HG02973 (cell line): ENCODE measurements at regions not wholly inside any gene's neighbourhood (a gene's known extent, or its start where the extent isn't known, plus 50 kb on each side); places are given as distances from the start of the nearest gene placed in this dataset.

Experiments used
- ATAC-seq: cut with Tn5 transposase; IDR thresholded peaks from one replicate; pipeline ENCODE4 v1.9.1; 2021; ENCODE audit warnings: moderate library complexity; ENCODE audit not compliant: unreplicated experiment

DNA sequence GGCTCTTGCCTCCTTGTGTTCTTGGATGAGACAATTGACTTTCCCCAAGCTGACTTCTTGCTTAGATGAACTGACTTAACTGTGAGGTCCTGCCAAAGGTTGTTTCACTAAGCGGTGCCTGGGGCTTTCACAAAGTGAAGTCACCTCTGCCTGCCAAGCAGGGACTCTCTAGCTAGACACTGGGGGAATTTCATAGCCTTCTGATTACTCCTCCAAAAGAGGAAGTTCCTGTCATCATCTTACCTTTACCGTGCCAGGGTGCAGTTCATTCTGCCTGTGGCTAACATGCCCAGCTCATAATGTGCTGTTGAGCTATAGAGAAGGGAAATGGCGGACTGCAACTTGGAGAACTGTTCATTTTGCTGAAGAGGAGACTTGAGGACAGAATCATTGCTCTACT is 472.0 kb upstream of the WWC1 start:
- ATAC-seq, result peak; percentile 96

DNA sequence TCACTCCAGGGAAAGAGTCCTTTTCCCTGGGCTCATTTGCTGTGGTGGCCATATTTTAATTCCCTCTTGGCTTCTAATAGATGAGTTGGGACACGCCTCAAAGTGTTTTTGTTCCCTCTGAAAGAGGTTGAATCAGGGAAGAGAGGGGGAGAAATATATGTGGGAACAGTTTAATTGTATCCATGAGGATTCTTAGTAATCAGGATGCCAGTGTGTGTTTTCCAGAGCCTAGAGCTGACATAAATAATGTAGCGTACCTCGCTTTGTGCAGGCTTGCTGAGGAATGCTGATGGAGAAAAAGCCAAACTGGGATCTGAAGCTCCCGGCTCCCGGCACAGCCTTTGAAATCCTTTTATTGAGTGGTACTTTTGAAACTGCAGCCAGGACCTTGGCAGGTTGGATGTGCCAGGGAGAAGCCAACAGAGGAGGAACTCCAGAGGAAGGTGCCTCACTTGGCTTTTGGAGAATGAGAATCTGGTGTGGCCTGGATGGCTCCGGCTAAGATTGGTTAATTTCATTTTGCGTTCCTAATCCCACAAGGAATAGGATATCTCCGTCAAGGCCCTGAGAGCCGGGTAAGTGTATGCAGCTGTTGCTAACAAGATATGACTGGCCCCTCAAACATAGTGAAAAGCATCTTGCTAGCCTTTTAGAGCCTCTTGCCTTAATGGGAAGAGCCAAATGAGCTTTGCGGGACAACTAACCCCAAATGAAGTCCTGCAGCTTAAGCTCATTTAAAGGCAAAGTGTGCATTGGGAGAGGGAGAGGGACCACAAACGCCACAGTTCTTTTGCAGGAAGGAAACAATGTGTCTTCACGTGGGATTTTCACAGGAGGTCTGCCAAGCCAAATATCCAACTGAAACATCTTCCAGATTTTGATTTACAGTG is 471.1 kb upstream of the WWC1 start:
- no peak for ATAC-seq

DNA sequence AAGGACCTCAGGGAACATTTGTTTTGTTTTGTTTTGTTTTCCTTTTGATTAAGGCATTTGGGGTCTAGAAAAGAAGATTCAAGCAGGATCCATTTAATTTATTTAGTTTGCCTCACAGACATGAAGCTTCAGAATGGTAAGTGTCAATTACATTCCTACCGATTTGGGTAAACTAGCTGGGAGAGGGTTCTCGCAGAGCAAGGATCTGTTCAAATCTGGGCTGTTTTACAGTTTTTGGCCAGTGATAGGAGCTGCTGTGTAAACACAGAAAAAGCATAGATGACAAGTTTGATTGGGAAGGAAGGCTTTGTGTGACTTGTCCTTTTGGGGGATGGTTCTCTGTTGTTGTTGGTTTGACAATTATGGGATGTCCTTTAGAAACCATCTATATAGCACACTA is 470.3 kb upstream of the WWC1 start:
- no peak for ATAC-seq

DNA sequence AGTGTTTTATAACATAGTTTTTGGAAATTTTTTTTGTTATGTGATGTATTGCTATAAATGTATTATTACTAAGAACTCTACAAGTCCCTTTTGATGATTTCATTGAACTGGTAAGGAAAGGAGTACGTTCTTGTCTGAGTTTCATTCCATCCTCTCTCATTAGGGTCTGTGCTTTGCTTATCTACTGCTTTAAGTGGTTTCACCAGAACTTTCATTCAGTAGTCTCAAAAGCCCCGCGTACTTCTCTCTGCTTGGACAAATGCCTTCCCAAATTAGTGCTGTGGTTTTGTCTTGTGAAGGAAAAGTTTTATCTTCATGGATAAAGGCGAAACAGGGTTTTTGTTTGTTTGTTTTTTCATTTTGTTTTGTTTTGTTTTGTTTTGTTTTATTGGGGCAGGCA is 469.8 kb upstream of the WWC1 start:
- no peak for ATAC-seq

DNA sequence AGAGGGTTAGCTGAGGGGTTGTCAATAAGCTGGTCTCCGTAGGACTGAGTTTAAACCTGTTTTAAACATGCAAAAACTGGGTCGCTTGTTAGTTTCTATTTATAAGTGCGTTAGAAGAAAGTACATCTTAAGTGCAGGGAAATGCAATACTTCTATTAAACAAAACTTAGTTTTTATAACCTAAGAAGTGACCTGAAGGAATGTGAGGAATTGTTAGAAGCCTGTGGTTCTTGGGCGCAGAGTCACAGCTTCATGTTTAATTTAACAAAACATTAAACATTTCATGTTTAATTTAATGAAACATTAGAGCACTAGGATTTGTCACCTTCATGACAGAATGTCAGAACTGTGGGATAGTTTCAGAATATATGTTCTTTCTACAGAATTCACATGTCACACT is 469.2 kb upstream of the WWC1 start:
- ATAC-seq, result no peak

DNA sequence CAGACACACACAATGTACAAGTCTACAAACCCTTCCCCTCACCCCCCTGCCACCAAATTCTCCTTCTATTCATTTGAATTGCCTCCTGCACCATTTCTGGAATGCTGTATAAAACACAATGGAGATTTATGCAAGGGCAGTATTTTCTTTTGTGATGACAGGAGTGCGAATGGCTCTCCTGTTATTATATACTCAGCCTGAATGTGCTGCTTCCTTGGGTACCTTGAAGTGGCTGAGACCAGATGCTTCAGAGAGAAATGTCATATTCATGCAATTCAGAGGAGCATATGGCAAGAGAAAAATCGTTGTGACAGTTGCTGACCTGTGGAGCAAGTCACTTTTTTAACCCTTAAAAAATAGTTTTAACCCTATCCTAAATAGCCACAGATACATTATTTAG is 468.0 kb upstream of the WWC1 start:
- ATAC-seq, result no peak

- no peak for ATAC-seq
Measured at GRCh38 chr5:167827766-167828165, 463.7 kb upstream of the WWC1 start.

DNA sequence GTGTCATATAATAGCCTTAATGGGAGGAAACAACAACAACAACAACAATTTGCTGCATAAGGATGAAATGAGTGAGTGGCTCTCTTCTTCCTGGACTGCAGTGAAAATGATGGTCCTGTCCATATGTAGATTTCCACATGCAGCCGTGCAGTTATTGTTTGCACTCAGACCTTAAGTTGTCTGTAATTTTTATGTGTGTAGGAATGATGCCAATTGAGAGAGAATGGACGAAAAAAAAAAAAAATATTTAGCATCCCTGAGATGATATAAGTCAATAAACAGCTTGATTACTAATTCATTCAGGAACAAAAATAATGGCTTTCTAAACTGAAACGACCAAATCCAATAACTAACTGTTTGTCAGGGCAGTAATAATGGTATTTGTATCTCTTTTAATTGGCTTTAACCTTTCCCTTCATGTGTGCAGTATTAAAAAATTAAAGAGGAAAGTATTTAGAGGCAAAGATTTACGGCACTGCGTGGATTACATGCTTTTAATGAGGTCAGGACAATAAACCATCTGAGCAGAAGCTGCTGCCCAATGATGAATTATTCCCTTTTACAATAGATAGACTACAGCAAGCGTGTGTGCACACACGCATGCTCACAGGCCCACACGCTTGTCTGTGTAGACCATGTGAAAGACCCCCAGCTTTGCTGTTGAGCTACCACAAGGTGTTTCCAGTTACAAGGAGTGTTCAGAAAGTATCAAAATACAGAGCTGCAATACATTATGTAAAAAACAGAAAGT is 459.5 kb upstream of the WWC1 start:
- ATAC-seq, result no peak

GRCh38 chr5:167832609-167833008 is 458.8 kb upstream of the WWC1 start:
- no peak for ATAC-seq

DNA sequence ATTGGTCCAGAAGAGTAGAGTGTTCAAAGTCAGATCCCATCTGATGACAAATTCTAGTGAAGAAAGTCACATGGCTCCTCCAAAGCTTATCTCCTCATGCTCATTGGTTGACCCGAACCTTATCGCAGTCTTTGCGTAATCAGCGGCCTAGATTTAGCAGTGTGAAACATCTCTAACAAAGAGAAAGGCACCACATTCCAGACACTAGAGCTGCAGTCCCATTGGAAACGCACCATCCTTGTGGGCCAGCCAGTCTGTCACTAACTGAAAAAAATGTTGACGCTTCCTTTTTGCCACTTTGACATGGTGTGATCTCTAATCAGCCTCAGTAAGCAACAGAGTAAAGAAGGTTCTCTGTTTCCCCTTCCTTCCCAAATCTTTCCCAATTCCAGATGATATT is 458.0 kb upstream of the WWC1 start:
- no peak for ATAC-seq

- ATAC-seq, result no peak
Measured at GRCh38 chr5:167835146-167835545, 456.3 kb upstream of the WWC1 start.

- no peak for ATAC-seq
Measured at GRCh38 chr5:167837127-167837526, 454.3 kb upstream of the WWC1 start.

DNA sequence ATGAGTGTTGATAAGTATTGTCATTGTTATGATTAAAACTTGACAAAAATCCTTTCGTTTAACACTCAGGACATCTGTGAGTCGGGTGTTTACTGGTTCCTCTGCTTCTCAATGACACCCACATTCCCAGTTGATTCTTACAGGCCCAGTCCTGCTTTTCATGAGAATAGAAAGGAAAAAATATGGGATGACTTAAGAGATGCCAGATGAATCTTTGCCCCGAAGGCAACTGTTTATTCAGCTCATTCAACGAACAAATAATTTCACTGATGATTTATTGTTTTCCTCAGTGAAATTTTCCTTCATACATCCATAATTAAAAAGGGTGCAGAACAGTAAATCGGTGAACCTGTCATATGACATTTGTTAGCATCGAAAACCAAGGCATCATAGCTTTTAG is 452.4 kb upstream of the WWC1 start:
- ATAC-seq, result no peak

- no peak for ATAC-seq
Measured at GRCh38 chr5:167840527-167841130, 450.8 kb upstream of the WWC1 start.

GRCh38 chr5:167843881-167844572 is 447.4 kb upstream of the WWC1 start:
- ATAC-seq, result no peak

- ATAC-seq, result no peak
Measured at GRCh38 chr5:167845952-167846351, 445.5 kb upstream of the WWC1 start.

GRCh38 chr5:167849874-167850273 is 441.6 kb upstream of the WWC1 start:
- ATAC-seq, result no peak

DNA sequence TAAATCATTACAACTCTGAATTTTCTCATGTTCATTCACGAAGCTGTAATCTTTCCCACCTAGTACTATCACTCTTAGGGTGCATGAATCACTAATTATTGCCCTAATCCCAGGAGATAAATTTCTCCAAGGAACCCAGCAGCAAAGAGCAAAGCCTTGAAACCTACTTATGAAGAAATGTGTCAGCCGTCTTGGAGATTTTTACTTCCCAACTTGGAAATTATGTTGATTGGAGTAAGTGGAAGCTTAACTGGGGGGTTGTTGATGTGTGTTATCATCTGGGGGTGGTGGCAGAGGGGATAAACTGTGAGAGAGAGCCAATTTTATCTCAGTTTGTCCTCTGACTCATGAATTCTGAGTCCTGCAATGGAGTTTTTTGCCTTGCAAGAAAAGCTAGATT is 440.5 kb upstream of the WWC1 start:
- ATAC-seq, result no peak

GRCh38 chr5:167851416-167851815 is 440.0 kb upstream of the WWC1 start:
- ATAC-seq, result no peak

GRCh38 chr5:167852515-167852914 is 438.9 kb upstream of the WWC1 start:
- ATAC-seq, result no peak

- no peak for ATAC-seq
Measured at GRCh38 chr5:167853421-167853820, 438.0 kb upstream of the WWC1 start.
